Cardiac muscle cell (in vitro differentiated cells and primary cell): ENCODE measurements at regions not wholly inside any gene's neighbourhood (a gene's known extent, or its start where the extent isn't known, plus 50 kb on each side); places are given as distances from the start of the nearest gene placed in this dataset.

Experiments used
- DNase-seq, 2 donors: peaks; one replicate each; pipeline versions ENCODE4 v3.0.0 to v3.0.0-alpha.2; 2010 to 2017; ENCODE audit warnings: low read depth in 1 of 2, low spot score in 1 of 2
- H3K27ac ChIP-seq: fragments of 200-600 bp; sonication (generic); 2 replicates; pipeline ENCODE4 v1.5.1; 2016
- H3K27me3 ChIP-seq: fragments of 200-600 bp; sonication (generic); 2 replicates; pipeline ENCODE4 v1.6.0; 2016; ENCODE audit warnings: control low read depth
- H3K36me3 ChIP-seq: fragments of 200-600 bp; sonication (generic); 2 replicates; pipeline ENCODE4 v1.5.1; 2016; ENCODE audit warnings: control low read depth
- H3K4me1 ChIP-seq: fragments of 200-600 bp; sonication (generic); 2 replicates; pipeline ENCODE4 v1.8.1; 2017; ENCODE audit warnings: low read depth, mild to moderate bottlenecking, mixed run types
- H3K4me3 ChIP-seq: fragments of 200-600 bp; sonication (generic); 2 replicates; pipeline ENCODE4 v1.5.1; 2016; ENCODE audit warnings: mild to moderate bottlenecking
- H3K9me3 ChIP-seq: fragments of 200-600 bp; sonication (generic); 2 replicates; pipeline ENCODE4 v1.5.1; 2017; ENCODE audit warnings: low read depth, mild to moderate bottlenecking, control low read depth
- TF ChIP-seq, protein P1 (sequence below): IDR thresholded peaks from 2 replicates; pipeline ENCODE4 v1.5.1; 2012; ENCODE audit warnings: low read depth, mild to moderate bottlenecking, low read length

DNA sequence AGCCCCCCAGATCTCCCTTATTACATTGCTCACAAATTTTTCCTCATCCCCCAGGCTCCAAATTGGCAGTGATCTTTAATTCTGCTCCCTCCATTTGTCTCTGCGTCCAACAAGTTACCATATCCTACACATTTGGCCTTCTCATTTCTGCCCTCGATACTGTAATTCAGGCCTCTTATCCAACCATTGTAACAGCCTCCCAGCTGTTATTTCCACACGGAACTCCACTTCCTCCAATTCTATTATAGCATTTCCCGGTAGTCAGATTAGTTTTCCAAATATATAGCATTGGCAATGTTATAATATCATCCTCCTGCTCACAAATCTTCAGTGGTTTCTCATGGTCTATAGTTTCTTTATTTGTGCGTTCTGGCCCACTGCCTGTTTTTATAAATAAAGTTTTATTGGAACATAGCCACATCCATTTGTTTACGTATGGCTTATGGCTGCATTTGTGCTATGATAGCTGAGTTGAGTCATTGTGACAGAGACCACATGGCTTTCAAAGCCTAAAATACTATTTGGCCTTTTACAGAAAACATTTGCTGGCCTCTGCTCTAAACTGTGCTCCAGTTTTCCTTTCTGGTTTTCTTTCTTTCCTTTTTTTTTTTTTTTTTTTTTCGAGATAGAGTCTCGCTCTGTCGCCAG lies 126.5 kb upstream of the ZNF438 start:
- Histone ChIP-seq H3K4me3 (no peak overlapping the region), H3K36me3 (no peaks in the 10 kb centered on the region), H3K27ac (no peak overlapping the region), H3K9me3 (no peaks in the 10 kb centered on the region), H3K4me1 (no peaks in the 10 kb centered on the region), H3K27me3 (no peaks in the 10 kb centered on the region)
- TF ChIP-seq, protein P1, sequence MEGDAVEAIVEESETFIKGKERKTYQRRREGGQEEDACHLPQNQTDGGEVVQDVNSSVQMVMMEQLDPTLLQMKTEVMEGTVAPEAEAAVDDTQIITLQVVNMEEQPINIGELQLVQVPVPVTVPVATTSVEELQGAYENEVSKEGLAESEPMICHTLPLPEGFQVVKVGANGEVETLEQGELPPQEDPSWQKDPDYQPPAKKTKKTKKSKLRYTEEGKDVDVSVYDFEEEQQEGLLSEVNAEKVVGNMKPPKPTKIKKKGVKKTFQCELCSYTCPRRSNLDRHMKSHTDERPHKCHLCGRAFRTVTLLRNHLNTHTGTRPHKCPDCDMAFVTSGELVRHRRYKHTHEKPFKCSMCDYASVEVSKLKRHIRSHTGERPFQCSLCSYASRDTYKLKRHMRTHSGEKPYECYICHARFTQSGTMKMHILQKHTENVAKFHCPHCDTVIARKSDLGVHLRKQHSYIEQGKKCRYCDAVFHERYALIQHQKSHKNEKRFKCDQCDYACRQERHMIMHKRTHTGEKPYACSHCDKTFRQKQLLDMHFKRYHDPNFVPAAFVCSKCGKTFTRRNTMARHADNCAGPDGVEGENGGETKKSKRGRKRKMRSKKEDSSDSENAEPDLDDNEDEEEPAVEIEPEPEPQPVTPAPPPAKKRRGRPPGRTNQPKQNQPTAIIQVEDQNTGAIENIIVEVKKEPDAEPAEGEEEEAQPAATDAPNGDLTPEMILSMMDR: no peak
- peak in 1 of 2 donors; percentile 51 for DNase-seq

- H3K4me3 ChIP-seq: no peak overlapping the region
- H3K36me3 ChIP-seq: no peaks in the 10 kb centered on the region
- DNase-seq: no peak
- no peaks in the 10 kb centered on the region for H3K4me1 ChIP-seq
- TF ChIP-seq, protein P1: no peak
- H3K9me3 ChIP-seq: no peaks in the 10 kb centered on the region
- no peaks in the 10 kb centered on the region for H3K27me3 ChIP-seq
- H3K27ac ChIP-seq: no peak overlapping the region
Measured at GRCh38 chr10:31166606-31167005, 134.9 kb upstream of the ZNF438 start.

GRCh38 chr10:31170636-31171035 lies 139.0 kb upstream of the ZNF438 start:
- Histone ChIP-seq H3K27ac (no peak overlapping the region), H3K4me3 (no peak overlapping the region), H3K4me1 (no peaks in the 10 kb centered on the region), H3K36me3 (no peaks in the 10 kb centered on the region), H3K9me3 (no peaks in the 10 kb centered on the region), H3K27me3 (no peaks in the 10 kb centered on the region)
- no peak for DNase-seq
- TF ChIP-seq, protein P1: no peak

GRCh38 chr10:31171402-31172083 lies 139.9 kb upstream of the ZNF438 start:
- Histone ChIP-seq H3K36me3 (no peaks in the 10 kb centered on the region), H3K4me3 (no peak overlapping the region), H3K27me3 (no peaks in the 10 kb centered on the region), H3K27ac (no peak overlapping the region), H3K4me1 (no peaks in the 10 kb centered on the region), H3K9me3 (no peaks in the 10 kb centered on the region)
- TF ChIP-seq, protein P1: no peak
- no peak for DNase-seq

- TF ChIP-seq, protein P1: no peak
- no peak for DNase-seq
- Histone ChIP-seq H3K27ac (no peak overlapping the region), H3K27me3 (no peaks in the 10 kb centered on the region), H3K36me3 (no peaks in the 10 kb centered on the region), H3K4me1 (no peaks in the 10 kb centered on the region), H3K9me3 (no peaks in the 10 kb centered on the region), H3K4me3 (no peak overlapping the region)
Measured at GRCh38 chr10:31172925-31173324, 141.3 kb upstream of the ZNF438 start.
